Upper lobe of right lung (tissue), 1 donor: ENCODE measurements at regions not wholly inside any gene's neighbourhood (a gene's known extent, or its start where the extent isn't known, plus 50 kb on each side); places are given as distances from the start of the nearest gene placed in this dataset.

ENCODE experiments used
- ATAC-seq: fragments of 200-7000 bp; cut with Tn5 transposase; one replicate; pipeline ENCODE4 v1.9.1; 2020; ENCODE audit warnings: mild to moderate bottlenecking, moderate library complexity
- DNase-seq: peaks from one replicate; pipeline ENCODE4 v3.0.0-alpha.2; 2020
- H3K27ac ChIP-seq: fragments of 200-600 bp; one replicate; pipeline ENCODE4 v1.8.0; 2022
- H3K27me3 ChIP-seq: fragments of 200-600 bp; one replicate; pipeline ENCODE4 v1.8.0; 2022; ENCODE audit warnings: mild to moderate bottlenecking
- H3K36me3 ChIP-seq: fragments of 200-600 bp; one replicate; pipeline ENCODE4 v1.8.0; 2022
- H3K4me1 ChIP-seq: fragments of 200-600 bp; one replicate; pipeline ENCODE4 v1.8.0; 2022
- H3K4me3 ChIP-seq: fragments of 200-600 bp; one replicate; pipeline ENCODE4 v1.8.0; 2022; ENCODE audit warnings: mild to moderate bottlenecking
- H3K9me3 ChIP-seq: fragments of 200-600 bp; one replicate; pipeline ENCODE4 v1.8.0; 2022
- intact Hi-C: fragments of 100-400 bp; cut with DNase I; formaldehyde crosslinking; loops from one replicate; pipeline ENCODE4 v1.11.0; 2022
- TF ChIP-seq, protein P1 (sequence below): fragments of 200-600 bp; IDR thresholded peaks from one replicate; pipeline ENCODE4 v1.8.0; 2022; ENCODE audit warnings: antibody characterized with exemption
- donor health status: DM: no; HTN: yes; CAD: no; lungs with severe emphysema.

DNA sequence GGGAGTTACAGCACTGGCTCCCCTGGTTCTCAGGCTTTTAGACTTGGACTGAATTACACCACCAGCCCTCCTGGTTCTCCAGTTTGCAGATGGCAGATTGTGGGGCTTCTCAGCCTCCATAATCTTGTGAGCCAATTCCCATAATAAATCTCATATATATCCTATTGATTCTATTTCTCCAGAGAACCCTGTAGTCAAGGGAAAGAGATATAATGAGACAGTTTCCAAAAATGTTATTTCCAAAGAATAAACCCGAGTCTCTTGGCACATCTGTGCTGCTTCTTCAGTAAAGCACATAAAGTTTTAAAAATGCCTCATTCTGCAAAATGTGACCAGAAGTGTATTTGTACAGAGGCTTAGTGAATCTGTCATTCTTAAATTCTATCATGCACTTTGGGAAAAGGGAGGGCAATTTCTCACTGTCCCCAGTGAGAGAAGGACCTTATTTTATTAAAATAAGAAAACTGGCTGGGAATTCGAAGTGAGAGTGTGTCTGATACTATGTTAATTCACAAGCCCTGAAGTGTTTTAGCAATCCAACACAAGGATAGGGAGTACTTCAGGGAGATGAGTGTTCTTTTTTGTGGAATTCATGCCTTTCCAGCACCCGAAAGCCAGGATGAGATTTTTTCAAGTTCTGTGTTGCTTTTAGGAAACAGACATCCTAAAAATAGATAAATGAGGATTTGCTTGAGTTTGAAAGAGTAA is 282.4 kb upstream of the CHAC2 start:
- TF ChIP-seq, protein P1, sequence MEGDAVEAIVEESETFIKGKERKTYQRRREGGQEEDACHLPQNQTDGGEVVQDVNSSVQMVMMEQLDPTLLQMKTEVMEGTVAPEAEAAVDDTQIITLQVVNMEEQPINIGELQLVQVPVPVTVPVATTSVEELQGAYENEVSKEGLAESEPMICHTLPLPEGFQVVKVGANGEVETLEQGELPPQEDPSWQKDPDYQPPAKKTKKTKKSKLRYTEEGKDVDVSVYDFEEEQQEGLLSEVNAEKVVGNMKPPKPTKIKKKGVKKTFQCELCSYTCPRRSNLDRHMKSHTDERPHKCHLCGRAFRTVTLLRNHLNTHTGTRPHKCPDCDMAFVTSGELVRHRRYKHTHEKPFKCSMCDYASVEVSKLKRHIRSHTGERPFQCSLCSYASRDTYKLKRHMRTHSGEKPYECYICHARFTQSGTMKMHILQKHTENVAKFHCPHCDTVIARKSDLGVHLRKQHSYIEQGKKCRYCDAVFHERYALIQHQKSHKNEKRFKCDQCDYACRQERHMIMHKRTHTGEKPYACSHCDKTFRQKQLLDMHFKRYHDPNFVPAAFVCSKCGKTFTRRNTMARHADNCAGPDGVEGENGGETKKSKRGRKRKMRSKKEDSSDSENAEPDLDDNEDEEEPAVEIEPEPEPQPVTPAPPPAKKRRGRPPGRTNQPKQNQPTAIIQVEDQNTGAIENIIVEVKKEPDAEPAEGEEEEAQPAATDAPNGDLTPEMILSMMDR, result no peak

DNA sequence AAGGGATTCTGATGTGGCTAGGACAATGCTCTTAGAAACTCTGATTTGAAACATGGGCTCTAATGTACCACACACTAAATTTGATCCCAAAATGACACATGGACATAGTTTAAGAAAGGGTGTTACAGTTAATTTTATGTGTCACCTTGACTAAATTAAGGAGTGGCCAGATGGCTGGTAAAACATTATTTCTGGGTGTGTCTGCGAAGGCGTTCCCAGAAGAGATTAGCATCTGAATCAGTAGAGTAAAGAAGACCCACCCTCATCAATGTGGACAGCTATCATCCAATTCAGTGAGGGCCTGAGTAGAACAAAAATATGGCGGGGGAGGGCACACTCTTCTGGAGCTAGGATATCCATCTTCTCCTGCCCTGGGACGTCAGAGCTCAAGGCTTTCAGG is 283.1 kb upstream of the CHAC2 start:
- ATAC-seq, result no peak
- no peak for DNase-seq
- no peak overlapping the region for H3K27ac ChIP-seq

More for the DNA sequence above, 282.4 kb upstream of the CHAC2 start:
- no peak for DNase-seq
- ATAC-seq, result no peak
- Histone ChIP-seq H3K36me3 (no peaks in the 10 kb centered on the region), H3K27ac (no peak overlapping the region), H3K27me3 (no peaks in the 10 kb centered on the region), H3K4me3 (no peak overlapping the region), H3K4me1 (no peaks in the 10 kb centered on the region), H3K9me3 (no peaks in the 10 kb centered on the region)
- intact Hi-C loops, result no loop called here

DNA sequence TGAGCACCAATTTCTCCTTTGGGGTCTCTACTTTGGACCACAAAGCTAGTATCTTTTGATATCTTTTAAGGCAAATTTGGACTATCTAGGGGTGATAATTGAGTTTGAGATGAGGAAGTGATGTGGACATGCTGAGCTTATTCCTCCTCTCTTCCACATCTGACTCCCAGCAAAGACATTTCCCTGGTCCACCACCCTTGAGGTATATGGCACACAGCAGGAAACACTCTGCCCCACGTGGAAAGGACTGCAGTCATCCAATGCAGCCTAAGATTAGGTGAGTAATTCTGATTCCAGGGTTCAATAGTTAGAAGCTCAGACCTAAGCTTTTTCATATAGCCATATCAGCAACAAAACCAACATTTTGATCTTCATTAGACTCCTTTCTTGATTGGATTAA is 290.1 kb upstream of the CHAC2 start:
- Histone ChIP-seq H3K27me3 (no peaks in the 10 kb centered on the region), H3K4me1 (no peaks in the 10 kb centered on the region), H3K4me3 (no peak overlapping the region), H3K27ac (no peak overlapping the region), H3K9me3 (no peaks in the 10 kb centered on the region), H3K36me3 (no peaks in the 10 kb centered on the region)
- ATAC-seq (no peak), DNase-seq (no peak)
- intact Hi-C loops, result no loop called here
- TF ChIP-seq, protein P1, result no peak

More for the DNA sequence above, 283.1 kb upstream of the CHAC2 start:
- intact Hi-C loops, result no loop called here
- Histone ChIP-seq H3K9me3 (no peaks in the 10 kb centered on the region), H3K27me3 (no peaks in the 10 kb centered on the region), H3K4me1 (no peaks in the 10 kb centered on the region), H3K36me3 (no peaks in the 10 kb centered on the region), H3K4me3 (no peak overlapping the region)
- TF ChIP-seq, protein P1, result no peak

DNA sequence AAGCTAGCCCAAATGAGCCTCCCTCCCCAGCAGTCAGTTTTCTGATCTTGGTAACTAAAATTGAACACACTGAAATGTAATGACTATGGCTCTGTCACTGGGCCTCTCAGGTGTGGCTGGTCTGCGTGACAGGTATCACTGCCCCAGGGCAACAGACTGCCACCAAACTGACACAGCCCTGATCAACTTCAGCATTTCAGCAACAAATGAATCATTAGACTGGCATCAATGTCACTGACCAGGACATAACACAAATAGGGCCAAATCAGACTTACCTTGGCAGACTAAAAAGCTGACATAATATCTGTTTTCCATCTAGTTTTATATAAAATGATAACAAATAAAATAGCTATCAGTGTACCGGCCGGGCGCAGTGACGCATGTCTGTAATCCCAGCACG is 290.8 kb upstream of the CHAC2 start:
- intact Hi-C loops, result no loop called here
- TF ChIP-seq, protein P1, result no peak
- Histone ChIP-seq H3K4me1 (no peaks in the 10 kb centered on the region), H3K9me3 (no peaks in the 10 kb centered on the region), H3K27ac (no peak overlapping the region), H3K27me3 (no peaks in the 10 kb centered on the region), H3K36me3 (no peaks in the 10 kb centered on the region), H3K4me3 (no peak overlapping the region)
- ATAC-seq (no peak), DNase-seq (no peak)

DNA sequence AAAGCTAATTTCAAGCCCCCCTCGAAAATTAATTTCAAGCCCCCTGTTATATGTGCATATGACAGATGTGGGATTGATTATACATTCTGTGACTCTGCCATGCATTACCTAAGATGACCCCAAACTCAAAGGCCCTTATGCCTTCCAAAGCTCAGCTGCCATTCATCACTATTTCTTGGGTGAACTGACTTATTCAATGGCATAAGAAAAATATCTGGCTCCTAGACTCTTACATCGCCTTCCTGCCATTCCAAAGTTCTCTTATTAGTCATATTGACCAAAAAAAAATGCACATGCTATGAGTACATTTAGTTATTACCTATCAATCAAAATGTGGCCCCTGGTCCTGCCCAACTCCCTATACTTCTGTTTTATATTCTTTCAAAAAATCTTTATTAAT is 291.8 kb upstream of the CHAC2 start:
- ATAC-seq (no peak), DNase-seq (no peak)
- no peaks in the 10 kb centered on the region for H3K27me3 ChIP-seq
- H3K4me3 ChIP-seq, result no peak overlapping the region
- TF ChIP-seq, protein P1, result no peak
- intact Hi-C loops, result no loop called here
- no peaks in the 10 kb centered on the region for H3K4me1 ChIP-seq
- no peaks in the 10 kb centered on the region for H3K36me3 ChIP-seq
- no peak overlapping the region for H3K27ac ChIP-seq
- H3K9me3 ChIP-seq, result no peaks in the 10 kb centered on the region

DNA sequence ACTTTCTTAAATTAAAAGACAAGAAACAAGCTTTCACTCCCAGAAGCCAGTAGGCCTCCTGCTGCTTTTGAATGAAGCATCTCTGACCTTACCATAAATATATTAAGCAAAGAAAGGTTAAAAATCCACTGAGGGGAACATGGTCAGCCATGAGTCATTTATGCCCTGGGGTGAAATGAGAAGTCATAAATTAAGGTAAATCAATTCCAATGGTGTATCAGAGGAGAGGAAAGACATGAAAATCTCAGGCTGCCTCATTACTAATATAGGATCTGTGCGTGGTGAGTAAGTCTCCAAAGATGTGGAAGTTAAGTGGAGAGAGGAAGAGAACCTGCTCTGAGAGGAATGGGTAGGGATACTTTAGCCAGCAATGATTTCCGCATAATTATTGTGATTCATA is 292.3 kb upstream of the CHAC2 start:
- ATAC-seq, result no peak
- TF ChIP-seq, protein P1, result no peak
- Histone ChIP-seq H3K27me3 (no peaks in the 10 kb centered on the region), H3K36me3 (no peaks in the 10 kb centered on the region), H3K4me3 (no peak overlapping the region), H3K4me1 (no peaks in the 10 kb centered on the region), H3K27ac (no peak overlapping the region), H3K9me3 (no peaks in the 10 kb centered on the region)
- intact Hi-C loops, result no loop called here
- no peak for DNase-seq
